HG03135 (cell line): ENCODE measurements at regions not wholly inside any gene's neighbourhood (a gene's known extent, or its start where the extent isn't known, plus 50 kb on each side); places are given as distances from the start of the nearest gene placed in this dataset.

Experiments used
- ATAC-seq: cut with Tn5 transposase; IDR thresholded peaks from one replicate; pipeline ENCODE4 v1.9.1; 2021; ENCODE audit warnings: mild to moderate bottlenecking, moderate library complexity; ENCODE audit not compliant: unreplicated experiment

DNA sequence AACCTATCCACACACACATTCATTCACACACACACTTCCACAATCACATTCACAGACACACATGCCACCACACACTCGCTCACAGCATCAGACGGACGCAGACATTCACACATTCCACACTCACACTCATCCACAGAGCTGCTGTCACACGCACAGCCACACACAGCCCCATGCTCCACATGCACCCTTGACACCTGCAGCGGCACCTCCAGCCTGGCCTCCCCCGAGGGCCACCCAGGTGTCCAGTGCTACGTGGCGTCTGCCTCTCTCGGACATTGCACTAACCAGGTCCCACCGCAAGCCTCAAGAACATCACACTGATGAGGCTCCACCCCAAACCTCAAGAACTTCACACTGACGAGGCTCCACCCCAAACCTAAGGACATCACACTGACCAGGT, 155.2 kb downstream of the RBFOX3 start:
- no peak for ATAC-seq

DNA sequence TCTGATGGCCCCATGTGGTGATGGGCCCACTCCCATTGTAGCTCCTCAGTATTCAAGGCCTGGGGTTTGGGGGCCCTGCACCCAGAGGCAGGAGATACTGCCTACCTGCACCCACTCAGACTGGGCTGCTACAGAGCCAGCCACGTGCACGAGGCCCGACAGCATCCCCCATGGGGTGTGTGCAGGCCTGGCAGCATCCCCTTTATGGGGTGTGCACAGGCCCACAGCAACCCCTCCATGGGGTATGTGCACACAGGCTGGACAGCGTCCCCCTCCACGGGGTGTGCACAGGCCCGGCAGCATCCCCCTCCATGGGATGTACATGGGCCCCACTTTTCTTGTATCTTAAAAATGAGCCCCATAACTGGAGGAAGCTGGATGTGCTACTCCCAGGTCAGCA, 156.0 kb downstream of the RBFOX3 start:
- no peak for ATAC-seq

DNA sequence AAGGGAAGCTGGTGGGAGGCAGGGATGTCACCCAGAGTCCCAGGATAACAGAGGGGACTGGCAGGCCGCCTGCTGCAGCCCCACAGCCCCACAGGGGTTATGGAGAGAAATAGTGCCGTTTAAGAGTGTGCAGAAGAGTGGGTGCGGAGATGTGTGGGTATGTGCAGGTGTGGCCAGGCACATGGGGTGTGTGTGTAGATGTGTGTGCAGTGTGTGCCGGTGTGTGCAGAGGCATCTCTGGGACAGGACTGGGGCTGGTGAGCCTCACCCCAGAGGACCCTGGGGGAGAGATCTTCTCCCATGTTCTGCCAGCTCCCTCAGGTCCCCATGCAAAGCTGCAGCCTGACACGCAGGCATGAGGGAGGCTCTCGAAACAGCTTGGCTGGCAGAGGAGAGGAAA, 157.4 kb downstream of the RBFOX3 start:
- ATAC-seq, result no peak

DNA sequence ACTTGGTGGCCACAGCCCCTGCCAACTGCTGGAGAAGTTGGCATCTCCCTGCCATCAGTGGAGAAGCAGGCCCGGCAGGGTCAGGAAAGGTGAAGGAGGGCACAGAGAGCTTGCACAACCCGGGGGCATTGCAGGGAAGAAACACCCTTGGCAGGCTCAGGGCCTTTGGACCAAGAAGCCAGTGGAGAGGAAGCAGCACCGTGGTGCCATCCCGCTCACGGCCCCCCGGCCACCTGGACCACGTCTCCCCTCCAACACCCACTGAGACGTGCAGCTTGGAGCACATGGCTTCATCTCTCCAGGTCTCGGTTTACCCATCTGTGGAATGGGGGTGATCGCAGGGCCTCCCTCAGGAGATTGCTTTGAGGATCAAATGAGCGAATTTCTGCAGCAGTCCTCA, 158.1 kb downstream of the RBFOX3 start:
- ATAC-seq, result no peak

DNA sequence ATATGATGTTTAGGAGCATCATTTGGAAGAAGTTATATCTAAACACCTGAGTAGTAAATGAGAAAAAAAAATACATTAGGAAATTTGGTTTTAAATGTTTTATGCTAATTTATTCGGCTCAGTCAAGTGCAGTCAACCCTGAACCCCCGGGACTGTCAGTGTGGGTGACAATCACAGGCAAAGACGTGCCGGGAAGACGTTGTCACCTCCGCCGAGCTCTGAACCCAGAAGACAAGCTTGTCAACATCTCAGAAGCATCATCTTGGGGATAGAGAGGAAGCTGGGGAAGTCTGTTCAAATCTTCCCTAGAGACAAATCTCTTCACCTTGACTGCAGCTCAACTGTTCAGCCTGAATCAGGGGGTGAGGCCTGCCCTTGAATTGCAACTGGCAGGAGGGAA, 159.7 kb downstream of the RBFOX3 start:
- ATAC-seq, result no peak

DNA sequence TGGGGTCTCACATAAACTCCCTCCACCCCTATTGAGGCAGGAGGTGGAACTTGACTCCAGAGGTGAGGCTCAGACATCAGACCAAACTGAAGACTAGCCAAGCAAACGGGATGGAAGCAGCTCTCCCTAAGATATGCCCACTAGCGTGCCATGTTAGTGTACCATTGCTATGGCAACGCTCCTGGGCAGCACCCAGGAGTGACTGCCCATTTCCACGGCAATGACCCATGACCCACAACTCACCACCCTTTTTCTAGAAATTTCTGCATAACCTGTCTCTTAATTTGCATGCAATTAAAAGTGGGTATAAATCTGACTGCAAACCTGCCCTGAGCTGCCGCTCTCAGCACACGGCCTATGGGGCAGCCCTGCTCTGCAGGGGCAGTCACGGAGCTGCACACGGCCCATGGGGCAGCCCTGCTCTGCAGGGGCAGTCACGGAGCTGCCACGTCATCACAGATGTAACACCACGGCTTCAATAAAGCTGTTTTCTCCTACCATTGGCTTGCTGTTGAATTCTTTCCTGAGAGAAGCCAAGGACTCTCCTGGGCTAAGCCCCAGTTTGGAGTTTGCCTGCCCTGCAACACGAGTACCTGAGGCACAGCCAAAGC, 164.3 kb downstream of the RBFOX3 start:
- ATAC-seq, result no peak

DNA sequence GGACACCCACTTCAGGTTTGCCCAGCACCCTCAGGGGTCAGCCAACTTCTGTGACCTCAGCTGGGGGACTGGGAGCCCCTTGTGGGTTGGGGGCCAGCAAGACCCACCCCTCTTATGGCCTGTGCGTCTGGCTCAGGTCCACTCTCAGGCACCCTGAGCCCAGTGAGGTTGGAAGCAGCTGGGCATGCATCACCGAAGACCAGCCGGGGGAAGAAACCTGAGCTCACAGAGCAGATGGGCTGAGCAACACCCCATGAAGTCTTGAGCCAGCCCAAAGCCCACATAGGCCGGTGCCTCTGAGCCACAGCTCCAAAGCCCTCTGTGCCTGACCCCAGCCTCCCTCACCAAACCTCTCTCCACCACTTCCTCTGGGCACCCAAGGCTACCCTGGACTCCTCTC, 166.7 kb downstream of the RBFOX3 start:
- ATAC-seq, result no peak

DNA sequence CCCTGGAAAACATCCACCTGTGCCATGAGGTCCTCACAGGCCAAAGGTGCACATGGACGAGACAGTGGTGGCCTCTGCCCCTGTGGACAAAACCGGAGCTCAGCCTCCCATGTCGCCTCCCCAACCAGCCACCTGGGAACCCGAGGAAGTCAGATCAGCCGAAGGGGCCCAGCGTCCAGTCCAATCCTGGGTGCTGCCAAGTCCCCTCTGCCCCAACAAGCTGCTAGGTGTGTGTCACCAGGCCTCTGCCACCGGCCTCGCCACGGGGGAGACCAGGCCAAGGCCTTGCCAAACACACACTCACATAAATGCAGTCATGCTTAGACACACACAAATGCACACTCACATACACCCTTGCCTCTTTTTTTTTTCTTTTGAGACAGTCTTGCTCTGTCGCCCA, 167.8 kb downstream of the RBFOX3 start:
- no peak for ATAC-seq

DNA sequence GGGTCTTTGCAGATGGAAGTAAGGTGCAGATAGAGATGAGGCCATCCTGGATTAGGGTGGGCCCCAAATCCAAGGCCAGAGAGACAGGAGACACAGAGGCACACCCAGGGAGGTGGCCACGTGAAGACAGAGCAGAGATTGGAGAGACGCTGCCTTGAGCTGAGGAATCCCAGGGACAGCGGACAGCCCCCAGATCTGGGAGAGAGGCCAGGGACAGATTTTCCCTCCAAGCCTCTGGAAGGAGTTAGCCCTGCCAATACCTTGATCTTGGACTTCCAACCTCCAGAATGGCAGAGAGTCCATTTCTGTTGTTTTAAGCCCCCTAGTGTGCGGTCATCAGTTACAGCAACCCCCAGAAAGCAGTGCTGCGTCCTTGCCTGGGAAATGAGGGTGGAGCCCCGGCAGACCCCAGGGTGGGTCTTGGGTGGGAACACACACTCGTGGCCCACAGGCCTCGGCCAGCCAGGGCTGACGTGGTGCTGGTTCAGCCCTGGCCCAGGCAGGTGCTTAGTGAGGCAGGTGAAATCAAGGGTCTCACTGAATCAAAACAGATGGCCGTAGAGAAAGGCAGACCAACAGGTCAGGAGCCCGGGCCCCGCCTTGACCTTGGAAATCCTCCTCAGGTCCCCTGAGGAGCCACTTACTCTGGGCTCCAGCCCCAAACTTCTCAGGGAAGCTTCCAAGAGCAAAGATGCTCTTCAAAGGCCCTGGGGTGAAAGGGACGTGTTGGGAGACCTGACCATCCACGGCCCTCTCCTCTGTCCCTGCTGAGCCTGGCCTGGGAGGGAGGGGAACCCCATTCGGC, 169.3 kb downstream of the RBFOX3 start:
- no peak for ATAC-seq

DNA sequence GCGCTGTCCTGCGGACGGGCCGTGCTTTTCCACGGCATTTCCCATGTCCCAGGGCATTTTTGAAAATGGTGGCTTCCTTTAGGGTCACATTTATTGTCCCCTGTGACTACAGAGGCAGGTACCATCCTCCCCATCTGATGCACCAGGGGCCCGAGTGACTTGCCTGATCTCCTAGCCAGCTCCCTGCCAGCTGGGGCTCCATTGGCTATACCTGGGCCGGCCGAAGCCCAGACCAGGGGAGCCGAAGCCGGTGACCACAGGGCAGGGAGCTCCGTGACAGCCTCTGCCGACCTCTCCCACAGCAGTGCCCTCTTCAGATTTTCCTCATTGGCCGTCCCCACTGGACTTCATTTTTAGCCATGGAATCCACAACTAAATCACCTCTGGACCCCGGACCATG, 170.6 kb downstream of the RBFOX3 start:
- ATAC-seq, result no peak

DNA sequence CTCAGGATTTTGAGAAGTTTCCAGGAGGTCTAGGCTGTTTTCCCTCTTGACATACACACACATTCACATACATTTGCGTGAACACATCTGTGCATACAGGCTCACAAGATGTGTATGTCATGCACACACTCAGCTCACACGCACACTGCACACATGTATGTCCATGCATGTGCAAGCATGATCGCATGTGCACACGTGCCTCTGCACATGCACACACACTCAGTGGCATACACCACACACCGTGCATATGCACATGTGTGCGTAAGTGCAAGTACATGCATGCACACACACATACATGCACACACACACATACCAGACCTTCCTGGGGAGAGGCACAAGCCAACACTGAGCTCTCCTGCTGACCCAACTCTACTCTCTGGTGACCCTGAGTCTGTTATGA, 171.4 kb downstream of the RBFOX3 start:
- no peak for ATAC-seq

DNA sequence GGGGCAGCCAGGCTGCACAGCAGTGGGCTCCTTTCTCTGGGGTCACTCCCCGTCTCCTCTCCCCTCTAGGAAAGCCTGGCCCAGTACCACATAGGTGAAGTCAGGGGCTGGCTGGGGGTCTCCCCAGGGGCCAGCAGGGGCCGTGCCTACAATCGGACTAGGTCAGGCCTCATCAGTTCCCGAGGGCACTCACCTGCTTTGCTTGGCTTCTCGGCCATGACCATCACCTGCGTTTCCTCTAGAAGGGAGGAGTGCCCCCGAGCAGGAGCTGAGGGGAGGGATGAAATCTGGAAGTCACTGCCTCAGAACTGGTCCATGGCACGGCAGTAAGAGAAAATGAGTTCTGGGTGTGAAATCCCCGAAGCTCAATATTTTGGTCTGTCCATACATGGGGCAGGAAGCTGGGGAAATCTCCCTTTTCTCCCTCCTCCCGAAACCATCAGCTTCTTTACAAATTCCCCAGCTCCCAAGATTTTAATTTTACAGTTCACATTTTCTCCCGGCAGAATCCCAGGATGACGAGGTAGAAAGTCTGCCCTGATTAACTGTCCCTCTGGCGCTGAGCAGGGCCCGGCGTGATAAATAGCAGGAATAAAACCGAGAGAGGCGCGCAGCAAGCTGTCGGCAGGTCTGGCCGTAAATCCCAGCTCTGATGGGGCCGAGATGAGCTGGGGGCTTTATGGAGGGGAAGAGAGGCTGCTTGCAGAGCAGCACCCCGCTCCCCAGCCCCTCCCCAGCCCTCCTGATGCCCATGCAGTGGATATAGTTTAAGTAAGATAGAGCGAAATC, 172.1 kb downstream of the RBFOX3 start:
- ATAC-seq, result no peak

DNA sequence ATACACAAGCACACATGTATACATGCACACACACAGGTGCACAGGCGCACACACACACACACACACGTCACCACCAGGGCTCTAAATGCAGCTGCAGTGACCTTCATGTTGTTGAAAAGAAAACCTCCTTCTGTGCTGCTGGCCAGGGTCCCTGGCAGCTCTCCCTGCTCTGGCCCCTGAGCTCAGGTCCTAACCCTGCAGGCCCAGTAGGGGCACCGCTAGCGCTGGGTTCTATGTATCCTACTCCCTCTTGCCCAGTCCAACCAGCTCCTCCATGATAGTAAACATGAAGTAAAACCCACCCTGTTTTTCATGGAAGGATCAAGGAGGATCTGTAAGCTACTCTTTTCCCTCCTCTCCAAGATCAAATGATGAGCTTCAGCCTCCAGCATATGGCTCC, 172.8 kb downstream of the RBFOX3 start:
- no peak for ATAC-seq

DNA sequence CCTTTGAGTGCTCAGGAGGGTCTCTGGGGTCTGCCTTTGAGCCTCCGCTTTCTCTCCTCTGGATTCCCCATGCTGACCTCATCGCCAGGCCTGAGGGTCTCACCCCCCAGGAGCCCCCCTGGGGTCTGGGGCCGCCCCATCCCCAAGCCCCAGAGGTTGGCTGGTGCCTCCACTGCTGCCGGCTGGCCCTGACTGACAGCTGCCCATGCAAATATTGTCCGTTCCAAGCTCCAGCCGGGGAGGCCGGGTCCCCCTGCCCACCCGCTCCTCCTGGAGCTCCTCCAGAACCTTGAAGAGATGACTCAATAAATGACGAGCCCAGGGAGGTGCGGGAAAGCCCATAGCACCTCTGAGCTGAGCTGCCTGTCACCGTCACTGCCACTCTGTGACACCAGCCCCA, 173.8 kb downstream of the RBFOX3 start:
- no peak for ATAC-seq

DNA sequence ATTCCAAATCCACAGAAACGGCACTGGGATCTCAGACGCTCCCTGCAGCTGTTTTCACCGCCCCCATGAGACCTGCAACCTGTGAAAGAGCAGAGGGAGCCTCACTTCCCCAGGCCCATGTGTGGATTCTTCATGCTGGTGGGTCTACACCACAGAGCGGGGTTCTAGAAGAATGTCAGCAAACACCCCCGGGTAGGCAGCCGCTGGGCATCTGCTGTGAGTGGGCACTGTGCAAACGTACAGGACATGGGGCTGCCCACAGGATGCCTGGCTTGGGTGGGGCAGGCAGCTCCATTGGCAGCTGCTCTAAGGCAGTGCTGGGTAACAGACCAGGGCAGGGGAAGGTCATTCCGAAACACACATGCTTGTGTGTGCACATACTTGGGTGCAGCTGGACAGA, 174.9 kb downstream of the RBFOX3 start:
- ATAC-seq, result no peak

DNA sequence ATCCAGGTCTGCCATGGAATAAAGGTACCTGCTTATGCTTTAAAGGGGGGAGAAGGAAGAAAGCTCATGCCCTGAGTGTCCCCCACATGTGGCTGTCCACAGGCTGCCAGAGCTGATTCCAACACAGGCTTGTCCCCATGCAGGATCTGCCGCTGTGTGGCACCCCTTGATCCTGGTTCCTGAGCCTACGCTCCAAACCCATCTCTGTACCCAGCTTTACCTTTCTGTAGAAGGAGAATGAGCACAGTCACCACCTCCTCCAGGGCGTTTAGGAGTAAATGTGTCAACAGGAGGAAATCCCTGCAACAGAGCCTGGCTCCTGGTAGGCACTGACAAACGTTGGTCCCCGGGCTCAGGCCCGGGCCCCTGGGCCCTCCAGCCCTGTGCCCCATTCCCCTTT, 175.6 kb downstream of the RBFOX3 start:
- no peak for ATAC-seq

DNA sequence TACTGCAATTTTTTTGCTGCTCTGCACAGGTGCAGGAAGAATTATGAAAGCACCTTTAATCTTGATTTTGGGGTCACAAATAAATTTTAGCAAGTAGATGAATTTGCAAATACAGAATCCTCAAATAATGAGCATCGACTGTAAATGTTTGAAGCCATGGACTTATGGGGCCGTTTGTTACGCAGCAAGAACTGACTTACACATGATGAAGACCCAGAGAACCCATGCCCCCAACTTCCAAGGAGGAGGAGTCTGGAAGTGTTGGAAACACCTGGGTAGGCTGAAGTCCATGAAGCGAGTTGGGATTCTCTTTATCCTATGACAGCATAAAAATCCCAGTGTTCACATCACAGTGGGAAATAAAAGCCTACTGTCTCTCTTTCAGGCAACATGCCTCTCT, 176.6 kb downstream of the RBFOX3 start:
- no peak for ATAC-seq

DNA sequence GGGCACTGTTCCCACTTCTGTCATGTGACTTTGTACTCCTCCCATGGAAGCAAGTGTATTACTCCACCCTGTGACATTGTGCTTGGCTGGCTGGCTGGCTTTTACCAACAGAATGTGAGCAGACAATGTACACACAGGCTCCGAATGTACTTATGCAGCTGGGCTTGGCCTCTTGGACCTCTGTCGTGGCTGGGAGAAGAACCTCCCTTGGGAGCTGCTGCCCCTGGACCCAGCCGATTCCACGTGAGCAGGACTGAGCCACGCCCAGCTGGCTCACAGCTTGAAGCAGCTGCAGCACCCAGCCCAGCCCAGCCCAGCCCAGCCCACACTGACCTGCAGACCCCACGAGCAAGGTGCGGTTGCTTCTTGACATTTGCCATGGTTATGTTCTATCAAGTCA, 177.5 kb downstream of the RBFOX3 start:
- ATAC-seq, result no peak

DNA sequence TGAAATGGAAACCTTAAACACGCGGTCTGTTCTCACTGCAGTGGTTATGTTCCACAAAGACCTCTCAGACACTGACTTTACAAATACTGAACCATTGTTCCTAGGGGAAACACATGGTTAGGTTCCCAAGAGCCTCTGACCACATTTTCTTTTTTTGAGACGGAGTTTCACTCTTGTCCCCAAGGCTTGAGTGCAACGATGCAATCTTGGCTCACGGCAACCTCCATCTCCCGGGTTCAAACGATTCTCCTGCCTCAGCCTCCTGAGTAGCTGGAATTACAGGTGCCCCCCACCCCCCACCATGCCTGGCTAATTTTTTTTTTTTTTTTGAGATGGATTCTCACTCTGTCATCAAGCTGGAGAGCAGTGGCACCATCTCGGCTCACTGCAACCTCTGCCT, 179.7 kb downstream of the RBFOX3 start:
- no peak for ATAC-seq

DNA sequence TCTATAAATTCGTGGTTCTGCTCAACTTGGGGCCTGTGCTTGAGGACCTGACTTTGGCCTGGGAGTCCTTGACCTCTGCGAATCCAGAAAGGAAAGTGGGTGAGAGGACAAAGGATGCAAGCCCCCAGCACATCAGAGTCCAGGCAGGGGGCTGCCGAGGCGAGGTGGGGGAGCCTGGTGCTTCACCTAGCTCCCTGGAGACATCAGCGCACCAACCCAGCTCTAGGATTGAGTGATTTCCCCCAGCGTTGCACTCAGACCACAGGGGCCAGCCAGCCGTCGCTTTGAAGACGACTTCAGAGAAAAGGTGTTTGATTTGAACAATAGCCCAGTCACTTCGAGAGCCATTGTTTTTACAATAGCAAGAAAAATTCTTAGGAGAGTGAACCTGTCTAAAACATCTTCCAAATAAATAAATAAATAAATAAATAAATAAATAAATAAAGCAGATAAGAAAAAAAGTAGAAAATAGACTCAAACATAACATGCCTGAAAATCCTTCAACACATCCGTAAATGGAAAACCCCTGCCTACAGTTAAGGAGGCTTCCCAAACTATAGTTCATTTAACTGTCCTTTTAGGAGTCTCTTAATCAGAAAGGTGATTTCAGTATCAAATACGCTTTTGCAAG, 180.9 kb downstream of the RBFOX3 start:
- no peak for ATAC-seq

DNA sequence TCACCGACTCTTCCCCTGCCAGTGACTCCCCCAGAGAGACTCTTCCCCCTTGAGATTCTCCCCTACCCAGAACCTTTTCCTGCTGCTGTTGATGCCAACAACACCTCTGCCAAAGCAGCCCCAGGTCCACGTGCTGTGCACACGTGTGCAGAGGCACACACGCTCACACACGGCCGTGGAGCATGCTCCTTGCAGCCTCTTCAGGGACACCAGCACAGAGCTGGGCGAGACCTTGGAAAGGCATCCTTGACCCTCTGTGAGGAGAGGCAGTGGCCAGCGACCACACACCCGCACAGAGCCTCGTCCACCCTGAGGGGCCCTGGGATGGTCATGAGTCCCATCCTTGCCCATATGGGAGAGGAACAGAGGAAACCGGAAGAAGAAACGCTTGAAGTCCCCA, 181.9 kb downstream of the RBFOX3 start:
- ATAC-seq, result no peak
